GM12878 (cell line): ENCODE measurements at regions not wholly inside any gene's neighbourhood (a gene's known extent, or its start where the extent isn't known, plus 50 kb on each side); places are given as distances from the start of the nearest gene placed in this dataset.

Experiments
- BMI1 ChIP-seq: fragments of 450-650 bp; IDR thresholded peaks from 2 replicates; pipeline ENCODE4 v1.6.1; 2016; ENCODE audit warnings: mild to moderate bottlenecking, moderate library complexity, borderline replicate concordance
- ELK1 ChIP-seq: IDR thresholded peaks from 2 replicates; pipeline ENCODE4 v1.6.1; 2012; ENCODE audit warnings: low read depth, low read length, improper control_type of control experiment
- EP300 ChIP-seq, 2 experiments: fragments of 150-350 bp in 1 of 2; IDR thresholded peaks; 2 replicates each; pipeline ENCODE4 v1.6.1; 2011 to 2012; ENCODE audit warnings: low read depth in 2 of 2, low read length in 2 of 2, borderline replicate concordance in 1 of 2, improper control_type of control experiment in 1 of 2, inconsistent platforms in 1 of 2; ENCODE audit not compliant: control insufficient read depth in 1 of 2
- POLR2A ChIP-seq: IDR thresholded peaks from 2 replicates; pipeline ENCODE4 v1.6.1; 2011; ENCODE audit warnings: low read depth, mild to moderate bottlenecking, low read length
- POLR2AphosphoS2 ChIP-seq: IDR thresholded peaks from 2 replicates; pipeline ENCODE4 v1.6.1; 2011; ENCODE audit warnings: low read depth, mild to moderate bottlenecking, low read length, improper control_type of control experiment, moderate library complexity
- RAD21 ChIP-seq: IDR thresholded peaks from 2 replicates; pipeline ENCODE4 v1.6.1; 2011; ENCODE audit warnings: mild to moderate bottlenecking, low read depth, low read length, moderate library complexity; ENCODE audit not compliant: insufficient read depth
- SIX5 ChIP-seq: IDR thresholded peaks from 2 replicates; pipeline ENCODE4 v1.6.1; 2011; ENCODE audit warnings: mild to moderate bottlenecking, low read depth, low read length, moderate library complexity; ENCODE audit not compliant: severe bottlenecking
- SREBF1 ChIP-seq: IDR thresholded peaks from 2 replicates; pipeline ENCODE4 v1.6.1; 2012; ENCODE audit warnings: mild to moderate bottlenecking, low read length
- TAF1 ChIP-seq: IDR thresholded peaks from 2 replicates; pipeline ENCODE4 v1.6.1; 2011; ENCODE audit warnings: mild to moderate bottlenecking, low read depth, low read length, borderline replicate concordance
- ZNF274 ChIP-seq: IDR thresholded peaks from one replicate; pipeline ENCODE4 v1.8.0; 2011; ENCODE audit not compliant: insufficient read length, insufficient read depth
- TF ChIP-seq, protein P1 (sequence below): IDR thresholded peaks from 2 replicates; pipeline ENCODE4 v1.6.1; 2012; ENCODE audit warnings: mild to moderate bottlenecking, low read depth, low read length
- TF ChIP-seq, protein P2 (sequence below), 3 experiments: IDR thresholded peaks in 2 of 3; conservative IDR thresholded peaks in 1 of 3; 2 replicates each; pipeline ENCODE4 v1.5.1; 2011; ENCODE audit warnings: low read depth in 3 of 3, low read length in 3 of 3, mild to moderate bottlenecking in 3 of 3, control low read depth in 2 of 3, moderate library complexity in 2 of 3, inconsistent platforms in 1 of 3, mixed read lengths in 1 of 3; ENCODE audit not compliant: control insufficient read depth in 2 of 3, insufficient read depth in 1 of 3; ENCODE audit errors: extremely low read depth in 1 of 3

DNA sequence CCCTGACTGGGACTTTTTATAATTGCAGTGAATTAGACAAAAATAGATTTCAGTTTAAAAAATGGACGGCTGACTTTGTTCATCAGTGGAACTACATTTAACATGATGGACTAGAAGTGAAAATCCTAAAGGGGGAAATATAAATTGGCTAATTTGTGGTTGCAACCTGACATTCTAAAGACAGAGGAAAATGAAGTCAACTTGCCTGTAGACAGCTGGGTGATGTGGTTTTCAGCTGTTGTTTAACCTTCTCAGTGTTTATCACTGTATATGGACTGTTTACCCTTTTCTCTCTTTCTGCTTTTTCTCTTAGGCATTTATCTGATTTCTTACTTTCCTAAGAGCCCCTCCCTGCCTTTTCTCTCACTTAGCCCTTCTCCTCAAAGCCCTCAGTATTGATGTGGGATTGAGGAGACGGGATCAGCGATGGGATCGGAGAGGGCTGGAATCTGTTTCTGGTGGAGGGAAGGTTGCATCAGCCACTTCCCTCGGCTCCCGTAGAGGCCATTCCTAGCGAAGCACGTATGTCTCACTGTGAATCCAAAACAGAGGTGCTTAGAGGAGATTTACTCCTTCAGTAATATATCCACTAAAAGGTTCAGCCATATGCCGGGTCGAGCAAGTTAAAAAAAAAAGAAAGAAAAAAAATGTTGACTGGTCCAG is 109.0 kb upstream of the KLF6 start:
- no peak for TF ChIP-seq ELK1
- TF ChIP-seq, protein P1, sequence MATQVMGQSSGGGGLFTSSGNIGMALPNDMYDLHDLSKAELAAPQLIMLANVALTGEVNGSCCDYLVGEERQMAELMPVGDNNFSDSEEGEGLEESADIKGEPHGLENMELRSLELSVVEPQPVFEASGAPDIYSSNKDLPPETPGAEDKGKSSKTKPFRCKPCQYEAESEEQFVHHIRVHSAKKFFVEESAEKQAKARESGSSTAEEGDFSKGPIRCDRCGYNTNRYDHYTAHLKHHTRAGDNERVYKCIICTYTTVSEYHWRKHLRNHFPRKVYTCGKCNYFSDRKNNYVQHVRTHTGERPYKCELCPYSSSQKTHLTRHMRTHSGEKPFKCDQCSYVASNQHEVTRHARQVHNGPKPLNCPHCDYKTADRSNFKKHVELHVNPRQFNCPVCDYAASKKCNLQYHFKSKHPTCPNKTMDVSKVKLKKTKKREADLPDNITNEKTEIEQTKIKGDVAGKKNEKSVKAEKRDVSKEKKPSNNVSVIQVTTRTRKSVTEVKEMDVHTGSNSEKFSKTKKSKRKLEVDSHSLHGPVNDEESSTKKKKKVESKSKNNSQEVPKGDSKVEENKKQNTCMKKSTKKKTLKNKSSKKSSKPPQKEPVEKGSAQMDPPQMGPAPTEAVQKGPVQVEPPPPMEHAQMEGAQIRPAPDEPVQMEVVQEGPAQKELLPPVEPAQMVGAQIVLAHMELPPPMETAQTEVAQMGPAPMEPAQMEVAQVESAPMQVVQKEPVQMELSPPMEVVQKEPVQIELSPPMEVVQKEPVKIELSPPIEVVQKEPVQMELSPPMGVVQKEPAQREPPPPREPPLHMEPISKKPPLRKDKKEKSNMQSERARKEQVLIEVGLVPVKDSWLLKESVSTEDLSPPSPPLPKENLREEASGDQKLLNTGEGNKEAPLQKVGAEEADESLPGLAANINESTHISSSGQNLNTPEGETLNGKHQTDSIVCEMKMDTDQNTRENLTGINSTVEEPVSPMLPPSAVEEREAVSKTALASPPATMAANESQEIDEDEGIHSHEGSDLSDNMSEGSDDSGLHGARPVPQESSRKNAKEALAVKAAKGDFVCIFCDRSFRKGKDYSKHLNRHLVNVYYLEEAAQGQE, result no peak
- TF ChIP-seq SIX5, result no peak
- TF ChIP-seq POLR2A, result no peak
- no peak for TF ChIP-seq BMI1
- TF ChIP-seq EP300 (IDR thresholded peaks at IDR 0.05; ENCODE audit: borderline replicate concordance in 1 of 2, control insufficient read depth in 1 of 2, low read depth in 2 of 2, low read length in 2 of 2), result no peak
- no peak for TF ChIP-seq ZNF274
- TF ChIP-seq, protein P2, sequence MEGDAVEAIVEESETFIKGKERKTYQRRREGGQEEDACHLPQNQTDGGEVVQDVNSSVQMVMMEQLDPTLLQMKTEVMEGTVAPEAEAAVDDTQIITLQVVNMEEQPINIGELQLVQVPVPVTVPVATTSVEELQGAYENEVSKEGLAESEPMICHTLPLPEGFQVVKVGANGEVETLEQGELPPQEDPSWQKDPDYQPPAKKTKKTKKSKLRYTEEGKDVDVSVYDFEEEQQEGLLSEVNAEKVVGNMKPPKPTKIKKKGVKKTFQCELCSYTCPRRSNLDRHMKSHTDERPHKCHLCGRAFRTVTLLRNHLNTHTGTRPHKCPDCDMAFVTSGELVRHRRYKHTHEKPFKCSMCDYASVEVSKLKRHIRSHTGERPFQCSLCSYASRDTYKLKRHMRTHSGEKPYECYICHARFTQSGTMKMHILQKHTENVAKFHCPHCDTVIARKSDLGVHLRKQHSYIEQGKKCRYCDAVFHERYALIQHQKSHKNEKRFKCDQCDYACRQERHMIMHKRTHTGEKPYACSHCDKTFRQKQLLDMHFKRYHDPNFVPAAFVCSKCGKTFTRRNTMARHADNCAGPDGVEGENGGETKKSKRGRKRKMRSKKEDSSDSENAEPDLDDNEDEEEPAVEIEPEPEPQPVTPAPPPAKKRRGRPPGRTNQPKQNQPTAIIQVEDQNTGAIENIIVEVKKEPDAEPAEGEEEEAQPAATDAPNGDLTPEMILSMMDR (IDR thresholded peaks at IDR 0.05 in 2 of 3, conservative IDR thresholded peaks at IDR 0.05 in 1 of 3; ENCODE audit: control insufficient read depth in 2 of 3, extremely low read depth in 1 of 3, insufficient read depth in 1 of 3, low read depth in 3 of 3, low read length in 3 of 3), result no peak
- TF ChIP-seq POLR2AphosphoS2, result no peak
- TF ChIP-seq TAF1, result no peak
- TF ChIP-seq RAD21, result no peak
- no peak for TF ChIP-seq SREBF1
